DOHH2 (cell line): ENCODE measurements at regions not wholly inside any gene's neighbourhood (a gene's known extent, or its start where the extent isn't known, plus 50 kb on each side); places are given as distances from the start of the nearest gene placed in this dataset.

Experiments used
- EZH2phosphoT487 ChIP-seq: fragments of 200-600 bp; sonication (generic); IDR thresholded peaks from 2 replicates; pipeline ENCODE4 v1.6.1; 2017; ENCODE audit warnings: borderline replicate concordance, mild to moderate bottlenecking, antibody characterized with exemption, low read length, moderate library complexity, mixed read lengths
- TF ChIP-seq, protein P1 (sequence below): fragments of 200-600 bp; sonication (generic); IDR thresholded peaks from one replicate; pipeline ENCODE4 v1.5.1; 2014; ENCODE audit warnings: antibody characterized with exemption, mild to moderate bottlenecking, low read depth, low read length; ENCODE audit not compliant: poor library complexity, severe bottlenecking

DNA sequence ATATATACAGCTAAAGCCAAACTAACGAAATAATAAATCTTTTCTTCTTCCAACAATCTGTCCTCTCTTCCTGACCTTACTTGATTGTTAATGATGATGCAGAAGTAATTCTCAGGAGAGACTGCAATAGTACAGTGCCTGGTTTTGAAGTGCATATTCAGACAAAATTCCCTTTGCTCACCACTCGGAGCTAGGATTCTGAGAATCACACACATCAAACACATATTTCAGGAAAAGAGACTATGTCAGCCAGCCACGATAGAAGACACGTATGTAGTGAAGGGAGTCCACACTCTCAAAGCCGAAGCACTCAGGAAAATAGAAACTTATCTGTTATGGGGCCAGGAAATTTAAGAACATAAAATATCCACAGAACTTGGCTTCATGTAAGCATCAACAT lies 362.5 kb upstream of the FAT1 start:
- TF ChIP-seq, protein P1, sequence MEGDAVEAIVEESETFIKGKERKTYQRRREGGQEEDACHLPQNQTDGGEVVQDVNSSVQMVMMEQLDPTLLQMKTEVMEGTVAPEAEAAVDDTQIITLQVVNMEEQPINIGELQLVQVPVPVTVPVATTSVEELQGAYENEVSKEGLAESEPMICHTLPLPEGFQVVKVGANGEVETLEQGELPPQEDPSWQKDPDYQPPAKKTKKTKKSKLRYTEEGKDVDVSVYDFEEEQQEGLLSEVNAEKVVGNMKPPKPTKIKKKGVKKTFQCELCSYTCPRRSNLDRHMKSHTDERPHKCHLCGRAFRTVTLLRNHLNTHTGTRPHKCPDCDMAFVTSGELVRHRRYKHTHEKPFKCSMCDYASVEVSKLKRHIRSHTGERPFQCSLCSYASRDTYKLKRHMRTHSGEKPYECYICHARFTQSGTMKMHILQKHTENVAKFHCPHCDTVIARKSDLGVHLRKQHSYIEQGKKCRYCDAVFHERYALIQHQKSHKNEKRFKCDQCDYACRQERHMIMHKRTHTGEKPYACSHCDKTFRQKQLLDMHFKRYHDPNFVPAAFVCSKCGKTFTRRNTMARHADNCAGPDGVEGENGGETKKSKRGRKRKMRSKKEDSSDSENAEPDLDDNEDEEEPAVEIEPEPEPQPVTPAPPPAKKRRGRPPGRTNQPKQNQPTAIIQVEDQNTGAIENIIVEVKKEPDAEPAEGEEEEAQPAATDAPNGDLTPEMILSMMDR: no peak
- TF ChIP-seq EZH2phosphoT487: no peak
